Uterus (tissue), 2 donors: ENCODE measurements at regions not wholly inside any gene's neighbourhood (a gene's known extent, or its start where the extent isn't known, plus 50 kb on each side); places are given as distances from the start of the nearest gene placed in this dataset.

Experiments used
- CTCF ChIP-seq, 4 experiments: fragments of 200-600 bp in 2 of 4; fragments of 450-650 bp in 2 of 4; sonication (generic) in 2 of 4; IDR thresholded peaks; one replicate each; pipeline ENCODE4 v1.5.1; 2016 to 2019; ENCODE audit warnings: antibody characterized with exemption in 4 of 4, mild to moderate bottlenecking in 2 of 4, moderate library complexity in 1 of 4
- POLR2A ChIP-seq, 2 donors: fragments of 450-650 bp; IDR thresholded peaks; one replicate each; pipeline ENCODE4 v1.6.1; 2016; ENCODE audit warnings: antibody characterized with exemption in 2 of 2, mild to moderate bottlenecking in 1 of 2, moderate library complexity in 1 of 2

- TF ChIP-seq CTCF (IDR thresholded peaks at IDR 0.05) (no peak), POLR2A (IDR thresholded peaks at IDR 0.05) (no peak)
Observed at GRCh38 chr2:126823951-126824350, 74.7 kb upstream of the TEX51 start.
